C4-2B (cell line): ENCODE measurements at regions not wholly inside any gene's neighbourhood (a gene's known extent, or its start where the extent isn't known, plus 50 kb on each side); places are given as distances from the start of the nearest gene placed in this dataset.

ENCODE experiments used
- H3K27ac ChIP-seq: fragments of 450-650 bp; 2 replicates; pipeline ENCODE4 v1.5.1; 2017
- CTCF ChIP-seq: fragments of 450-650 bp; conservative IDR thresholded peaks from 2 replicates; pipeline ENCODE4 v1.5.1; 2017; ENCODE audit warnings: mild to moderate bottlenecking
- ZFX ChIP-seq: fragments of 450-650 bp; IDR thresholded peaks from 2 replicates; pipeline ENCODE4 v1.6.1; 2017

GRCh38 chr7:24214670-24215069, 69.3 kb upstream of the NPY start:
- no peak overlapping the region for H3K27ac ChIP-seq
- TF ChIP-seq CTCF (no peak), ZFX (no peak)

- no peak overlapping the region for H3K27ac ChIP-seq
- TF ChIP-seq ZFX (no peak), CTCF (no peak)
Measured at GRCh38 chr7:24216576-24217125, 67.3 kb upstream of the NPY start.

- H3K27ac ChIP-seq, result no peak overlapping the region
- TF ChIP-seq ZFX, result no peak
- TF ChIP-seq CTCF, result no peak
Measured at GRCh38 chr7:24221500-24221899, 62.5 kb upstream of the NPY start.

GRCh38 chr7:24227068-24227467, 56.9 kb upstream of the NPY start:
- H3K27ac ChIP-seq, result no peak overlapping the region
- TF ChIP-seq CTCF (no peak), ZFX (no peak)

GRCh38 chr7:24227603-24228359, 56.2 kb upstream of the NPY start:
- H3K27ac ChIP-seq, result no peak overlapping the region
- TF ChIP-seq ZFX (no peak), CTCF (no peak)

- H3K27ac ChIP-seq, result no peak overlapping the region
- TF ChIP-seq ZFX (no peak), CTCF (no peak)
Measured at GRCh38 chr7:24229481-24230226, 54.3 kb upstream of the NPY start.

- TF ChIP-seq ZFX (no peak), CTCF (no peak)
- no peak overlapping the region for H3K27ac ChIP-seq
Measured at GRCh38 chr7:24231493-24231892, 52.5 kb upstream of the NPY start.
